ENCODE measurements at regions not wholly inside any gene's neighbourhood (a gene's known extent, or its start where the extent isn't known, plus 50 kb on each side); places are given as distances from the start of the nearest gene placed in this dataset.

DNA sequence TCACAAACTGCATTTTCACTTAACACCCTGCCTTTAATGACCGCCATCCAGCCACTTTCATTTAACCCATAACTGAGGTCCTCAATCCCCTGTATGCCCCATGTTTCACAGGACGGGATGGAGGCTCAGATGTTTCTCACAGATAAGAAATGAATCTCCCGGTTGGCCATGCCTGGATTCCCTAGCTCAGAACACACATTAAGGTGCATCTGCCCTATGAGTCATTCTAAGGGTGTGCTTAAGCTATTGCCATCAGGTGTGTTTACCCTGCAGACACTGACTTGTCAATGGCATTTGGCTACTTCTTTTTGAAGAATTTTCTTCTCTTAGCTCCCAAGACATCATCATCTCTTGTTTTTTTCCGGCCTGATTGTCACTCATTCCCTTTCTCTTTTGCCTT lies 222.6 kb upstream of the SMIM31 start:
- Mint-ChIP-seq H3K9me3 (peaks cover 0 to 10% (median 2%) of the 10 kb centered on the region in 7 donors), H3K27ac (no peak overlapping the region), H3K27me3 (ENCODE audit: low read depth in 3 of 3) (no peaks in the 10 kb centered on the region), H3K4me3 (no peak overlapping the region), H3K36me3 (no peaks in the 10 kb centered on the region), H3K4me1 (no peaks in the 10 kb centered on the region)
- intact Hi-C loops (cut with micrococcal nuclease), result no loop called here
- DNase-seq, result no peak
- Histone ChIP-seq H2AFZ (ENCODE audit: insufficient read depth, low read depth, low read length, poor library complexity, severe bottlenecking) (no peak overlapping the region), H3K4me2 (replicated peaks; ENCODE audit: extremely low read depth, low read length, poor library complexity, severe bottlenecking) (no peak overlapping the region), H3K4me3 (replicated peaks in 1 of 3; ENCODE audit: low read depth in 2 of 3, low read length in 3 of 3) (no peak overlapping the region), H3K9me3 (replicated peaks in 1 of 2; ENCODE audit: control insufficient read depth in 1 of 2, insufficient read depth in 1 of 2, low read length in 2 of 2) (no peaks in the 10 kb centered on the region), H3K79me2 (ENCODE audit: insufficient read depth, low read length) (no peaks in the 10 kb centered on the region), H3K36me3 (replicated peaks in 1 of 2; ENCODE audit: control insufficient read depth in 1 of 2, insufficient read depth in 2 of 2, low read length in 2 of 2) (no peaks in the 10 kb centered on the region), H3K27ac (ENCODE audit: low read depth in 1 of 2, low read length in 2 of 2) (no peak overlapping the region), H3K9ac (ENCODE audit: insufficient read depth, low read length, poor library complexity, severe bottlenecking) (no peak overlapping the region), H3K4me1 (ENCODE audit: control insufficient read depth in 1 of 2, insufficient read depth in 2 of 2, low read length in 2 of 2) (no peaks in the 10 kb centered on the region), H3K27me3 (ENCODE audit: control insufficient read depth in 2 of 2, insufficient read depth in 2 of 2, low read length in 2 of 2) (no peaks in the 10 kb centered on the region), H4K20me1 (ENCODE audit: insufficient read depth, low read length) (no peaks in the 10 kb centered on the region)
- TF ChIP-seq, protein P1, sequence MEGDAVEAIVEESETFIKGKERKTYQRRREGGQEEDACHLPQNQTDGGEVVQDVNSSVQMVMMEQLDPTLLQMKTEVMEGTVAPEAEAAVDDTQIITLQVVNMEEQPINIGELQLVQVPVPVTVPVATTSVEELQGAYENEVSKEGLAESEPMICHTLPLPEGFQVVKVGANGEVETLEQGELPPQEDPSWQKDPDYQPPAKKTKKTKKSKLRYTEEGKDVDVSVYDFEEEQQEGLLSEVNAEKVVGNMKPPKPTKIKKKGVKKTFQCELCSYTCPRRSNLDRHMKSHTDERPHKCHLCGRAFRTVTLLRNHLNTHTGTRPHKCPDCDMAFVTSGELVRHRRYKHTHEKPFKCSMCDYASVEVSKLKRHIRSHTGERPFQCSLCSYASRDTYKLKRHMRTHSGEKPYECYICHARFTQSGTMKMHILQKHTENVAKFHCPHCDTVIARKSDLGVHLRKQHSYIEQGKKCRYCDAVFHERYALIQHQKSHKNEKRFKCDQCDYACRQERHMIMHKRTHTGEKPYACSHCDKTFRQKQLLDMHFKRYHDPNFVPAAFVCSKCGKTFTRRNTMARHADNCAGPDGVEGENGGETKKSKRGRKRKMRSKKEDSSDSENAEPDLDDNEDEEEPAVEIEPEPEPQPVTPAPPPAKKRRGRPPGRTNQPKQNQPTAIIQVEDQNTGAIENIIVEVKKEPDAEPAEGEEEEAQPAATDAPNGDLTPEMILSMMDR (IDR thresholded peaks at IDR 0.05), result no peak
- WGBS (ENCODE audit: insufficient coverage), result 90% methylated on average over 2 of the region's 4 CpGs

DNA sequence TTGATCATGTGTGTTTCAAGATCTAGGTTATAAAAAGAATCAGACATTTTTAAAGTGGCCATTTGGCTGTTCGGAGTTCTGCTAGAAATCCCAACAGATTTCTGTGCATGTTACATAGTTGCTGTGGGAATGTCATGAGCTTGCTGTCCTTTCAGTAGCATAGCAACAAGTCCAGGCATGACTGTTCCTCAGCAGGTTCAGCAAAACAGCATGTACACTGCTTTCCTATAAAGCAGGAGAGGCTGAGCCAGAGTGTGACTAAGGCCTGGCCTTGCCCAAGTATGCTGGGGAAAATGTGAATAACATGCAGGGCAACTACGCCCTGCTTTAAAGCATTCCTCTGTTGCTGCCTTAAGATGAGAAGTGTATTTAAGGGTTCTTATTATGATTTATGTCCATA lies 217.1 kb upstream of the SMIM31 start:
- Histone ChIP-seq H3K79me2 (ENCODE audit: insufficient read depth, low read length) (no peaks in the 10 kb centered on the region), H3K27ac (ENCODE audit: low read depth in 1 of 2, low read length in 2 of 2) (no peak overlapping the region), H3K4me3 (replicated peaks in 1 of 3; ENCODE audit: low read depth in 2 of 3, low read length in 3 of 3) (no peak overlapping the region), H3K4me1 (ENCODE audit: control insufficient read depth in 1 of 2, insufficient read depth in 2 of 2, low read length in 2 of 2) (no peaks in the 10 kb centered on the region), H3K27me3 (ENCODE audit: control insufficient read depth in 2 of 2, insufficient read depth in 2 of 2, low read length in 2 of 2) (no peaks in the 10 kb centered on the region), H4K20me1 (ENCODE audit: insufficient read depth, low read length) (no peaks in the 10 kb centered on the region), H3K9ac (ENCODE audit: insufficient read depth, low read length, poor library complexity, severe bottlenecking) (no peak overlapping the region), H3K36me3 (replicated peaks in 1 of 2; ENCODE audit: control insufficient read depth in 1 of 2, insufficient read depth in 2 of 2, low read length in 2 of 2) (no peaks in the 10 kb centered on the region), H2AFZ (ENCODE audit: insufficient read depth, low read depth, low read length, poor library complexity, severe bottlenecking) (no peak overlapping the region), H3K4me2 (replicated peaks; ENCODE audit: extremely low read depth, low read length, poor library complexity, severe bottlenecking) (no peak overlapping the region), H3K9me3 (replicated peaks in 1 of 2; ENCODE audit: control insufficient read depth in 1 of 2, insufficient read depth in 1 of 2, low read length in 2 of 2) (peaks cover 16 to 18% of the 10 kb centered on the region in 2 donors)
- Mint-ChIP-seq H3K9me3 (peaks cover 4 to 25% (median 12%) of the 10 kb centered on the region in 7 donors), H3K4me1 (no peaks in the 10 kb centered on the region), H3K27ac (no peak overlapping the region), H3K27me3 (ENCODE audit: low read depth in 3 of 3) (no peaks in the 10 kb centered on the region), H3K36me3 (no peaks in the 10 kb centered on the region), H3K4me3 (no peak overlapping the region)
- no peak for DNase-seq
- WGBS (ENCODE audit: insufficient coverage), result 100% methylated on average over 1 of the region's 2 CpGs
- intact Hi-C loops (cut with micrococcal nuclease), result no loop called here
- TF ChIP-seq, protein P1 (IDR thresholded peaks at IDR 0.05), result no peak

Measured in CD14-positive monocyte (primary cell).